ENCODE measurements at regions not wholly inside any gene's neighbourhood (a gene's known extent, or its start where the extent isn't known, plus 50 kb on each side); places are given as distances from the start of the nearest gene placed in this dataset.

DNA sequence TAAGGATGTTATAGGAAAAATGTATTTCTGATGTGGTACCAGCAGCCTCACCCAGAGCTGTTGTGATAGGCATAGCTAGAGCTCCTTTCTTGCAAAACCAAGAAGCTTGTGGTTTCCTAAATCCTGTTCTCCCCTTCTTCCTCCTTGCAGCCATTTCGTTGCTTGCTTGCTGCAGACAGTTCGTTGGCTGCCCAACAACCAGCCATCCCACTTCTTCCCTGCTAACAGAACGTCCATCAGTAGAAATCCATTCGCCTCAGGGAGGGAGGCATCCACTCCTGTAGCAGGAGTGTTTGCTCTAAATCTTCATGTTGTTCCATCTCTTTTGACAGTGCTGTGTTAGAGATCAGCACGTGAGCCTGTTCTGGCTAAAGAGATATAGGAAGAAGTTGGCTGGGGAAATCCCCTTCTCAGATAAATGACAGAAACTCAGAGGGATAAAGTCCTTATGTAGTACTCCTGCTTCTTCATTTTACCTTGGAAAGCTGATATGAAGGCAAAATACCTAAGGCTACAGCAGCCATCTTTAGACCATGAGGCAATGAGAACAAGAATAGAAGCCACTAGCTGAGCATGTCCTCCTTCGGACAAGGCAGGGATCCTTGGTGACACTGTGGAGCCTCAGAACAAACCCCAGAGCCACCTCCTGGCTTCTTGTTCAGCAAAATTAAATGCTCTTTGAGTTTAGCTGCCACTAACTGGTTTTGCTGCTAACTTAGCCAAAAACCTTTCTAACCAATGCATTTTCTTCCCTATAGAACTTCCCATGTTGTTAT lies 68.4 kb upstream of the RELL1 start:
- Histone ChIP-seq H3K9me2 (ENCODE audit: insufficient read depth) (no peaks in the 10 kb centered on the region; the same call in 1 of the 2 replicates), H3K4me2 (no peak overlapping the region), H3K36me3 (ENCODE audit: insufficient read depth) (no peaks in the 10 kb centered on the region), H2AFZ (peak overlapping the region; percentile 97), H4K20me1 (replicated peaks; ENCODE audit: insufficient read depth) (no peaks in the 10 kb centered on the region), H3K27ac (ENCODE audit: low read depth) (no peak overlapping the region), H3F3A (replicated peaks; ENCODE audit: low read depth) (no peaks in the 10 kb centered on the region), H3K79me2 (replicated peaks; ENCODE audit: insufficient read depth) (no peaks in the 10 kb centered on the region), H3K27me3 (ENCODE audit: insufficient read depth) (no peaks in the 10 kb centered on the region), H3K4me3 (no peak overlapping the region), H3K4me1 (ENCODE audit: insufficient read depth) (no peaks in the 10 kb centered on the region)
- TF ChIP-seq CREB1 (CRISPR knock-in tag; IDR thresholded peaks at IDR 0.05; ENCODE audit: low read depth) (no peak), NANOG (IDR thresholded peaks at IDR 0.05; ENCODE audit: borderline replicate concordance) (no peak), ZNF331 (CRISPR knock-in tag; IDR thresholded peaks at IDR 0.05; ENCODE audit: low read depth) (no peak), POLR2AphosphoS5 (IDR thresholded peaks at IDR 0.05; ENCODE audit: low read depth) (no peak)
- Mint-ChIP-seq H3K4me1 (peaks cover 2% of the 10 kb centered on the region; the same call in 1 of the 3 replicates), H3K9me3 (no peaks in the 10 kb centered on the region), H3K36me3 (ENCODE audit: low read depth) (no peaks in the 10 kb centered on the region), H3K4me3 (no peak overlapping the region), H3K27ac (no peak overlapping the region), H3K27me3 (ENCODE audit: insufficient read depth, low read depth, poor library complexity) (peaks cover 8% of the 10 kb centered on the region)
- DNase-seq (ENCODE audit: low spot score) (no peak), ATAC-seq (no peak)

DNA sequence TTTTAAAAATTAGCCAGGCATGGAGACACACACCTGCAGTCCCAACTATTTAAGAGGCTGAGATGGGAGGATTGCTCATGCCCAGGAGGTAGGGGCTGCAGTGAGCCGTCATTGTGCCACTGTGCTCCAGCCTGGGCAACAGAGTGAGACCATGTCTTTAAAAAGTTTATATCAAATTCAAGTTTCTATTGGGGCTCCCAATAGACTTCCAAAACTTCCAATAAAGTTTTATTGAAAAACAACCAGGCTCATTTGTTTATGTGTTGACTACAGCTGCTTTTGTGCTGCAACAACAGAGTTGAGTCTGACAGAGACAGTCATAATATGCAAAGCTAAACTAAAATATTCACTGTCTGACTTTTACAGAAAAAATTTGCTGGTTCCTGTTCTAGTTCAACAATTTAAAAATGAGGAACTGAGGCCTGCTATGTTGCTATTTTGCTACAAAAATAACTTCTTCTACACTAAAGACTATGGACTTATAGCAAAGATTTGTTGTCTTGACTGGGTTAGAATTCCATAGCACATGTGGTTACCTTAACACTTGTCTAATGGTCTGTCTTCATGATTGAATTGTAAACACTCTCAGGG lies 63.3 kb upstream of the RELL1 start:
- Mint-ChIP-seq H3K9me3 (peaks cover 4% of the 10 kb centered on the region; the same call in 2 of the 3 replicates), H3K4me3 (no peak overlapping the region), H3K4me1 (0 out of 3 replicates have a peak, but pooled peaks cover 2% of the 10 kb centered on the region), H3K27me3 (ENCODE audit: insufficient read depth, low read depth, poor library complexity) (peaks cover 10% of the 10 kb centered on the region), H3K36me3 (ENCODE audit: low read depth) (no peaks in the 10 kb centered on the region), H3K27ac (no peak overlapping the region)
- Histone ChIP-seq H3K4me3 (no peak overlapping the region), H3K9me2 (ENCODE audit: insufficient read depth) (no peaks in the 10 kb centered on the region), H3K4me1 (ENCODE audit: insufficient read depth) (no peaks in the 10 kb centered on the region), H3K27ac (ENCODE audit: low read depth) (no peak overlapping the region), H4K20me1 (replicated peaks; ENCODE audit: insufficient read depth) (no peaks in the 10 kb centered on the region), H3K79me2 (replicated peaks; ENCODE audit: insufficient read depth) (no peaks in the 10 kb centered on the region), H3K36me3 (ENCODE audit: insufficient read depth) (no peaks in the 10 kb centered on the region), H3K4me2 (no peak overlapping the region), H2AFZ (no peak overlapping the region), H3K27me3 (ENCODE audit: insufficient read depth) (no peaks in the 10 kb centered on the region), H3F3A (replicated peaks; ENCODE audit: low read depth) (no peaks in the 10 kb centered on the region)
- no peak for DNase-seq (ENCODE audit: low spot score)
- TF ChIP-seq STAT1 (IDR thresholded peaks at IDR 0.05; ENCODE audit: unreplicated experiment) = no peak
- TF ChIP-seq, protein P1, sequence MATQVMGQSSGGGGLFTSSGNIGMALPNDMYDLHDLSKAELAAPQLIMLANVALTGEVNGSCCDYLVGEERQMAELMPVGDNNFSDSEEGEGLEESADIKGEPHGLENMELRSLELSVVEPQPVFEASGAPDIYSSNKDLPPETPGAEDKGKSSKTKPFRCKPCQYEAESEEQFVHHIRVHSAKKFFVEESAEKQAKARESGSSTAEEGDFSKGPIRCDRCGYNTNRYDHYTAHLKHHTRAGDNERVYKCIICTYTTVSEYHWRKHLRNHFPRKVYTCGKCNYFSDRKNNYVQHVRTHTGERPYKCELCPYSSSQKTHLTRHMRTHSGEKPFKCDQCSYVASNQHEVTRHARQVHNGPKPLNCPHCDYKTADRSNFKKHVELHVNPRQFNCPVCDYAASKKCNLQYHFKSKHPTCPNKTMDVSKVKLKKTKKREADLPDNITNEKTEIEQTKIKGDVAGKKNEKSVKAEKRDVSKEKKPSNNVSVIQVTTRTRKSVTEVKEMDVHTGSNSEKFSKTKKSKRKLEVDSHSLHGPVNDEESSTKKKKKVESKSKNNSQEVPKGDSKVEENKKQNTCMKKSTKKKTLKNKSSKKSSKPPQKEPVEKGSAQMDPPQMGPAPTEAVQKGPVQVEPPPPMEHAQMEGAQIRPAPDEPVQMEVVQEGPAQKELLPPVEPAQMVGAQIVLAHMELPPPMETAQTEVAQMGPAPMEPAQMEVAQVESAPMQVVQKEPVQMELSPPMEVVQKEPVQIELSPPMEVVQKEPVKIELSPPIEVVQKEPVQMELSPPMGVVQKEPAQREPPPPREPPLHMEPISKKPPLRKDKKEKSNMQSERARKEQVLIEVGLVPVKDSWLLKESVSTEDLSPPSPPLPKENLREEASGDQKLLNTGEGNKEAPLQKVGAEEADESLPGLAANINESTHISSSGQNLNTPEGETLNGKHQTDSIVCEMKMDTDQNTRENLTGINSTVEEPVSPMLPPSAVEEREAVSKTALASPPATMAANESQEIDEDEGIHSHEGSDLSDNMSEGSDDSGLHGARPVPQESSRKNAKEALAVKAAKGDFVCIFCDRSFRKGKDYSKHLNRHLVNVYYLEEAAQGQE (IDR thresholded peaks at IDR 0.05; ENCODE audit: unreplicated experiment) = no peak
- TF ChIP-seq, protein P2, sequence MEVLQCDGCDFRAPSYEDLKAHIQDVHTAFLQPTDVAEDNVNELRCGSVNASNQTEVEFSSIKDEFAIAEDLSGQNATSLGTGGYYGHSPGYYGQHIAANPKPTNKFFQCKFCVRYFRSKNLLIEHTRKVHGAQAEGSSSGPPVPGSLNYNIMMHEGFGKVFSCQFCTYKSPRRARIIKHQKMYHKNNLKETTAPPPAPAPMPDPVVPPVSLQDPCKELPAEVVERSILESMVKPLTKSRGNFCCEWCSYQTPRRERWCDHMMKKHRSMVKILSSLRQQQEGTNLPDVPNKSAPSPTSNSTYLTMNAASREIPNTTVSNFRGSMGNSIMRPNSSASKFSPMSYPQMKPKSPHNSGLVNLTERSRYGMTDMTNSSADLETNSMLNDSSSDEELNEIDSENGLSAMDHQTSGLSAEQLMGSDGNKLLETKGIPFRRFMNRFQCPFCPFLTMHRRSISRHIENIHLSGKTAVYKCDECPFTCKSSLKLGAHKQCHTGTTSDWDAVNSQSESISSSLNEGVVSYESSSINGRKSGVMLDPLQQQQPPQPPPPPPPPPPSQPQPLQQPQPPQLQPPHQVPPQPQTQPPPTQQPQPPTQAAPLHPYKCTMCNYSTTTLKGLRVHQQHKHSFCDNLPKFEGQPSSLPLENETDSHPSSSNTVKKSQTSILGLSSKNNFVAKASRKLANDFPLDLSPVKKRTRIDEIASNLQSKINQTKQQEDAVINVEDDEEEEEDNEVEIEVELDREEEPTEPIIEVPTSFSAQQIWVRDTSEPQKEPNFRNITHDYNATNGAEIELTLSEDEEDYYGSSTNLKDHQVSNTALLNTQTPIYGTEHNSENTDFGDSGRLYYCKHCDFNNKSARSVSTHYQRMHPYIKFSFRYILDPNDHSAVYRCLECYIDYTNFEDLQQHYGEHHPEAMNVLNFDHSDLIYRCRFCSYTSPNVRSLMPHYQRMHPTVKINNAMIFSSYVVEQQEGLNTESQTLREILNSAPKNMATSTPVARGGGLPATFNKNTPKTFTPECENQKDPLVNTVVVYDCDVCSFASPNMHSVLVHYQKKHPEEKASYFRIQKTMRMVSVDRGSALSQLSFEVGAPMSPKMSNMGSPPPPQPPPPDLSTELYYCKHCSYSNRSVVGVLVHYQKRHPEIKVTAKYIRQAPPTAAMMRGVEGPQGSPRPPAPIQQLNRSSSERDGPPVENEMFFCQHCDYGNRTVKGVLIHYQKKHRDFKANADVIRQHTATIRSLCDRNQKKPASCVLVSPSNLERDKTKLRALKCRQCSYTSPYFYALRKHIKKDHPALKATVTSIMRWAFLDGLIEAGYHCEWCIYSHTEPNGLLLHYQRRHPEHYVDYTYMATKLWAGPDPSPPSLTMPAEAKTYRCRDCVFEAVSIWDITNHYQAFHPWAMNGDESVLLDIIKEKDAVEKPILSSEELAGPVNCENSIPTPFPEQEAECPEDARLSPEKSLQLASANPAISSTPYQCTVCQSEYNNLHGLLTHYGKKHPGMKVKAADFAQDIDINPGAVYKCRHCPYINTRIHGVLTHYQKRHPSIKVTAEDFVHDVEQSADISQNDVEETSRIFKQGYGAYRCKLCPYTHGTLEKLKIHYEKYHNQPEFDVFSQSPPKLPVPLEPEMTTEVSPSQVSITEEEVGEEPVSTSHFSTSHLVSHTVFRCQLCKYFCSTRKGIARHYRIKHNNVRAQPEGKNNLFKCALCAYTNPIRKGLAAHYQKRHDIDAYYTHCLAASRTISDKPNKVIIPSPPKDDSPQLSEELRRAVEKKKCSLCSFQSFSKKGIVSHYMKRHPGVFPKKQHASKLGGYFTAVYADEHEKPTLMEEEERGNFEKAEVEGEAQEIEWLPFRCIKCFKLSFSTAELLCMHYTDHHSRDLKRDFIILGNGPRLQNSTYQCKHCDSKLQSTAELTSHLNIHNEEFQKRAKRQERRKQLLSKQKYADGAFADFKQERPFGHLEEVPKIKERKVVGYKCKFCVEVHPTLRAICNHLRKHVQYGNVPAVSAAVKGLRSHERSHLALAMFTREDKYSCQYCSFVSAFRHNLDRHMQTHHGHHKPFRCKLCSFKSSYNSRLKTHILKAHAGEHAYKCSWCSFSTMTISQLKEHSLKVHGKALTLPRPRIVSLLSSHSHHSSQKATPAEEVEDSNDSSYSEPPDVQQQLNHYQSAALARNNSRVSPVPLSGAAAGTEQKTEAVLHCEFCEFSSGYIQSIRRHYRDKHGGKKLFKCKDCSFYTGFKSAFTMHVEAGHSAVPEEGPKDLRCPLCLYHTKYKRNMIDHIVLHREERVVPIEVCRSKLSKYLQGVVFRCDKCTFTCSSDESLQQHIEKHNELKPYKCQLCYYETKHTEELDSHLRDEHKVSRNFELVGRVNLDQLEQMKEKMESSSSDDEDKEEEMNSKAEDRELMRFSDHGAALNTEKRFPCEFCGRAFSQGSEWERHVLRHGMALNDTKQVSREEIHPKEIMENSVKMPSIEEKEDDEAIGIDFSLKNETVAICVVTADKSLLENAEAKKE (CRISPR knock-in tag; IDR thresholded peaks at IDR 0.05) = no peak
- no peak for TF ChIP-seq EZH2phosphoT487 (IDR thresholded peaks at IDR 0.05; ENCODE audit: unreplicated experiment)
- TF ChIP-seq POLR2AphosphoS5 (IDR thresholded peaks at IDR 0.05; ENCODE audit: low read depth) = no peak
- no peak for TF ChIP-seq NANOG (IDR thresholded peaks at IDR 0.05; ENCODE audit: borderline replicate concordance)
- TF ChIP-seq ZNF114 (CRISPR knock-in tag; IDR thresholded peaks at IDR 0.05) = no peak
- ATAC-seq = no peak

All from GM23338 (cell line).